ENCODE measurements at regions not wholly inside any gene's neighbourhood (a gene's known extent, or its start where the extent isn't known, plus 50 kb on each side); places are given as distances from the start of the nearest gene placed in this dataset.

DNA sequence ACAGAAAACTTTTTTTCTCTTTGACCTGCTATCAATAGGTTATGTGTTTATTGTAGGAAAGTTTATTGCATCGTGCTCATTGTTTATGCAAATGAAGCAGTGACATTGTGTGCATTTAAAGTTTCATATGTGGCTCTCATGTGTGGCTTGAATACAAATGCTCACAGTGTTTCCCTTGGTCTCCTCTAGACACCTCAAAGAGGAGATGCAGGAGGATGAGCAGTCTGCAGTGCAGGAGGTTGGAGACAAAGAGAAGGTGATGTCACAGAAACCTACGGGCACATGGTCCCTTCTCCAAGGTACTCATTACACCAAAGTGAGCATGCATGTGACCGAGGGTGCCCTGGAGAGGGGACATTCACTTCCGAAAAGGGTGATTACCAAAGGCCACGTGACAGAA, 430.2 kb downstream of the INHBA start:
- TF ChIP-seq POLR2A (IDR thresholded peaks at IDR 0.05; ENCODE audit: low read length) (no peak), GATA1 (IDR thresholded peaks at IDR 0.05; ENCODE audit: low read depth, low read length) (no peak)

All from erythroblast (primary cell).